22Rv1 (cell line): ENCODE measurements at regions not wholly inside any gene's neighbourhood (a gene's known extent, or its start where the extent isn't known, plus 50 kb on each side); places are given as distances from the start of the nearest gene placed in this dataset.

Experiments
- H3K27ac ChIP-seq: fragments of 450-650 bp; 2 replicates; pipeline ENCODE4 v1.5.1; 2017
- ZFX ChIP-seq: fragments of 450-650 bp; IDR thresholded peaks from 2 replicates; pipeline ENCODE4 v1.6.1; 2017; ENCODE audit warnings: antibody characterized with exemption, borderline replicate concordance
- TF ChIP-seq, protein P1 (sequence below): fragments of 450-650 bp; IDR thresholded peaks from 2 replicates; pipeline ENCODE4 v1.5.1; 2017; ENCODE audit warnings: mild to moderate bottlenecking

DNA sequence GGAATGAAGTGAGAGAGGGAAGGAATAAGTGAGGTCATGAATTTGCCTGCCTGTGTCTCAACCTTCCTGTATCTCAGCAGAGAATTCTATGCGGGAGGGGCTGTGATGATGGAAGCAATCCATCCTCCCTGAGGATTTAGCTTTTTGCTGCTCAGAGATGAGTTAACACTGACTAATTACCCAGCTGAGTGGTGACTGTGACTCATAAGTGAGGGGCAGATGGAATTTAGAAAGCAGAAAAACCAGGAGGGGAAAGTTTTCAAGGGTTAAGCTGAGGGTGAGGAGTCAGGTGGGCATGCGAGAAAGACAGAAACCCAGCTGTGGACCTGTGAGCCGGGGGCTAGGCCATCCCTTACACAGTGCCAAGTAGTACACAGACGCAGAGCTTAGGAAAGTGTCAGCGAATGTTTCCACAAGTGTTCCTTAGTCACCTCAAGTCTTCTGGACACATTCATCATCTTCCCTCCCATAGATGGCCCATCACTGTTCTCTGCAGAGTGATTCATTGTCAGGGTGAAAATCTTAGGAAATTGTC lies 277.9 kb downstream of the IPO8 start:
- H3K27ac ChIP-seq = no peak overlapping the region
- TF ChIP-seq ZFX = no peak
- TF ChIP-seq, protein P1, sequence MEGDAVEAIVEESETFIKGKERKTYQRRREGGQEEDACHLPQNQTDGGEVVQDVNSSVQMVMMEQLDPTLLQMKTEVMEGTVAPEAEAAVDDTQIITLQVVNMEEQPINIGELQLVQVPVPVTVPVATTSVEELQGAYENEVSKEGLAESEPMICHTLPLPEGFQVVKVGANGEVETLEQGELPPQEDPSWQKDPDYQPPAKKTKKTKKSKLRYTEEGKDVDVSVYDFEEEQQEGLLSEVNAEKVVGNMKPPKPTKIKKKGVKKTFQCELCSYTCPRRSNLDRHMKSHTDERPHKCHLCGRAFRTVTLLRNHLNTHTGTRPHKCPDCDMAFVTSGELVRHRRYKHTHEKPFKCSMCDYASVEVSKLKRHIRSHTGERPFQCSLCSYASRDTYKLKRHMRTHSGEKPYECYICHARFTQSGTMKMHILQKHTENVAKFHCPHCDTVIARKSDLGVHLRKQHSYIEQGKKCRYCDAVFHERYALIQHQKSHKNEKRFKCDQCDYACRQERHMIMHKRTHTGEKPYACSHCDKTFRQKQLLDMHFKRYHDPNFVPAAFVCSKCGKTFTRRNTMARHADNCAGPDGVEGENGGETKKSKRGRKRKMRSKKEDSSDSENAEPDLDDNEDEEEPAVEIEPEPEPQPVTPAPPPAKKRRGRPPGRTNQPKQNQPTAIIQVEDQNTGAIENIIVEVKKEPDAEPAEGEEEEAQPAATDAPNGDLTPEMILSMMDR = no peak

DNA sequence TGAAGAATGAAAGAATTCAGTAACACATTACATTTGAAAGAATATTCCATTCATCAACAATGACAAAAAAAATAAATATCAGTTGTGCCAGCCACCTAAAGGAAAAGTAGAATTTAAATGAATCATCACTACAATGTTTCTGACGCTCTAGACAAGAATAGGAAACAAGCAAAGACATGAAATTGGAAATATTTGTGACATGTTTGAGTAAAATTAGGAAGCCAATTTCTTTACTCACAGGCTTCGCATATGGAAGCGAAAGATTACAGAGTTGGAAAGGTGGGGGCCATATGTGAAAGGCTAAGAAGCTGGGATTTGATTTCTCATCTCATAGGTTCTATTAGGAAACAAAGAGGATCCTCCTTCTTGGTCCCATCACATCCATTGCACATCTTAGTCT lies 279.0 kb downstream of the IPO8 start:
- no peak overlapping the region for H3K27ac ChIP-seq
- TF ChIP-seq, protein P1 = no peak
- TF ChIP-seq ZFX = no peak

DNA sequence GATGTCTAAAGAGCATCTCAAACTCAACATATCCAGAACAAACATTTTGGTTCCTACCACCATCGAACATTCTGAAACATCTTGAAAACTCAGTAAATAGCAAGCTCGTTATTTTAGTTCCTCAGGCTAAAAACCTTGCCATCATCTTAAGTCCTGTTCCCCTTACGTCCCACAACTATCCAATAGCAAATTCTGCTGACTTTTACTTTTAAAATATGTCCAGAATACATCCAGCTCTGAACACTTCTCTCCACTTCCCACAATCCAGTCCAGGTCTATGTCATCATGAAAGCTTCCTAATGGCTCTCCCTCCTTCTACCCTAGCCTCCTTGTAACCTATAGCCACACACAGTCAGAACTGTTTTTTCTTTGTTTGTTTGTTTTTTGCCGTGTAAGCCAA lies 279.9 kb downstream of the IPO8 start:
- no peak overlapping the region for H3K27ac ChIP-seq
- TF ChIP-seq ZFX = no peak
- TF ChIP-seq, protein P1 = no peak

DNA sequence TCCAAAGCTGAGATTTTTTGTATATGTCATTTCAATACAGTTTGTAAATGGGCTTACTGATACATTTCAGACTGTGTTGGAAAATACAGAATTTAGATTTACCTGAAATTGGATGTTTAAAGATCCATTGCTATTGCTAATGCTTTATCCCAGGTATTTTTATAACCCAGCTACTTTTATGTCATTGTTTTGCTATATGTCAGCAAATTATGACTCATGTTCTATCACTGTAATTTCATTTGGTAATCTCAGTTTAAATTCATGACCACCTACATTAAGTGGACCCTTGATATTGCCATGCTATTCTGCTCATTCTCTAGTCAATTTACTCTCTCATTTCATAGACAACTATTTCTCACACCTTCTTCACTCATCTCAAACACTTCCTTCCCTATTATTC lies 281.2 kb downstream of the IPO8 start:
- H3K27ac ChIP-seq = no peak overlapping the region
- no peak for TF ChIP-seq ZFX
- TF ChIP-seq, protein P1 = no peak

DNA sequence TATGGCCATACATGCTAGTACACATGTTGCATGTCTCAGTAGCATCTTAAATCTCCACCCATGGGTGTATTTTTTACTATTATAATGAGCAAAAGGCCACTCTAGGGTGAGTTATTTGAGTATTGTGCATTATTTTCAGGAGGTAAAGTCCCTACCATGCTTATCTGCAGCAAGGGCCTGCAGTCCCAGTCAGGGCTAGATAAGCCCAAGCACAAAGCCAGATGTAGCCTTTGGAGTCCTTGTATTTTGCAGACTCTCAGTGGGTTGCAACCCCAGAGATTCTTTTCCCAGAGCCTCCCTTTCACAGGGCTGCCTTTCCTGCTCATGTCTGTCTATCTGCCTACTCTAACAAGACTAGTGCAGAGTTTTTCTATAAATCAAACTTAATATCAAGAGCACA lies 295.3 kb downstream of the IPO8 start:
- TF ChIP-seq ZFX = no peak
- TF ChIP-seq, protein P1 = no peak

DNA sequence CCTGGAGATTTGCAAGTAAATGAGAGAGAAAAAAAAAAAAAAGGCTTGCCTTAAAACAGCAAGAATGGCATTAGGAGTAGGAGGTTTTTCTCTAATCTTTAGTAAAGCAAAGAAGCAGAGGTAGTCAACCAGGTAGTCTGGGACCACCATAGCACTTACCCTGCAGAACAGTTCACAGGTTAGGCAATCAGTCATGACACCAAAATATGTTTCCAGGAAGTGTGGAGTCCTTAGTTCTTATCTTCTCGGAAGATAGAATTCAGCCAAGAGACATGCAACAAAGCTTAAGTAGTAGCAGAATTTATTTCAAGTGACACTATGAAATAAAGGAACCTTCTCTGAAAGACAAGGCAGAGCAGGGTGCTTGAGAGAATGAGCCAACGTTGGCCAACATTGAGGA lies 295.8 kb downstream of the IPO8 start:
- no peak overlapping the region for H3K27ac ChIP-seq
- TF ChIP-seq ZFX = no peak
- TF ChIP-seq, protein P1 = no peak

More for the DNA sequence above, 295.3 kb downstream of the IPO8 start:
- H3K27ac ChIP-seq = no peak overlapping the region

DNA sequence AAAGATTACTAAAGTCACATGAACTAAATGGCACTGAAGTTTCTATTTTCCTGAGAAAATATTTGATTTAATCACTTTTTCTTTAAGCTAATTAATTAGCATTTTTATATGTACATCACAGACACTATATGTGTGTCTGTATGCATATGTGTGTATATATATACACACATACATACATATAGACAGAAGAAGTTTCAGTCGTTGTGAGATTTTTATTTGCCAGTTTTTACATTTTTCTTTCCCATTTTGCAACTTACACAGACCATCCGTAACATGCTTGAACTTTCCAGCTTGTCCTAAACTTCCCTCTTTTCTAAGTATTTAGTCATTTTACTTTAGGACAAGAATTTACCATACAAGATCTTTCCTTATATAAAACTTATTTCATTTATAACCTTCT lies 299.1 kb downstream of the IPO8 start:
- TF ChIP-seq, protein P1 = no peak
- TF ChIP-seq ZFX = no peak
- no peak overlapping the region for H3K27ac ChIP-seq
